GM19455 (cell line): ENCODE measurements at regions not wholly inside any gene's neighbourhood (a gene's known extent, or its start where the extent isn't known, plus 50 kb on each side); places are given as distances from the start of the nearest gene placed in this dataset.
"Not testable (repeated sequence)": the region's sequence is repeated elsewhere in the genome, so short reads cannot be mapped to it uniquely, and the experiment has no call there.

Experiments
- ATAC-seq: cut with Tn5 transposase; IDR thresholded peaks from one replicate; pipeline ENCODE4 v1.9.1; 2021; ENCODE audit not compliant: unreplicated experiment

GRCh38 chr9:105021917-105022316 is 94.0 kb upstream of the ABCA1 start:
- ATAC-seq = no peak

GRCh38 chr9:105022545-105022944 is 94.6 kb upstream of the ABCA1 start:
- ATAC-seq = not testable (repeated sequence)

- no peak for ATAC-seq
Observed at GRCh38 chr9:105023788-105024187, 95.8 kb upstream of the ABCA1 start.

GRCh38 chr9:105024529-105024928 is 96.6 kb upstream of the ABCA1 start:
- ATAC-seq = no peak

GRCh38 chr9:105026451-105026850 is 98.5 kb upstream of the ABCA1 start:
- no peak for ATAC-seq

- no peak for ATAC-seq
Observed at GRCh38 chr9:105027084-105027483, 99.1 kb upstream of the ABCA1 start.

- no peak for ATAC-seq
Observed at GRCh38 chr9:105030285-105030684, 102.3 kb upstream of the ABCA1 start.

- no peak for ATAC-seq
Observed at GRCh38 chr9:105037139-105037538, 109.2 kb upstream of the ABCA1 start.

- no peak for ATAC-seq
Observed at GRCh38 chr9:105038051-105038450, 110.1 kb upstream of the ABCA1 start.

- ATAC-seq = no peak
Observed at GRCh38 chr9:105039175-105039799, 111.3 kb upstream of the ABCA1 start.

- no peak for ATAC-seq
Observed at GRCh38 chr9:105043370-105043936, 115.5 kb upstream of the ABCA1 start.

GRCh38 chr9:105044518-105044917 is 116.6 kb upstream of the ABCA1 start:
- ATAC-seq = no peak

GRCh38 chr9:105046907-105047741 is 119.2 kb upstream of the ABCA1 start:
- ATAC-seq = no peak

- ATAC-seq = no peak
Observed at GRCh38 chr9:105047742-105048041, 119.7 kb upstream of the ABCA1 start.

- ATAC-seq = no peak
Observed at GRCh38 chr9:105048331-105048730, 120.4 kb upstream of the ABCA1 start.

- no peak for ATAC-seq
Observed at GRCh38 chr9:105050296-105050695, 122.3 kb upstream of the ABCA1 start.

- ATAC-seq = no peak
Observed at GRCh38 chr9:105051897-105052296, 123.9 kb upstream of the ABCA1 start.

GRCh38 chr9:105052346-105052745 is 124.4 kb upstream of the ABCA1 start:
- no peak for ATAC-seq

- ATAC-seq = no peak
Observed at GRCh38 chr9:105053209-105053652, 125.3 kb upstream of the ABCA1 start.

GRCh38 chr9:105054491-105054890 is 126.5 kb upstream of the ABCA1 start:
- no peak for ATAC-seq

GRCh38 chr9:105055917-105056316 is 128.0 kb upstream of the ABCA1 start:
- no peak for ATAC-seq

GRCh38 chr9:105057551-105057950 is 129.6 kb upstream of the ABCA1 start:
- no peak for ATAC-seq
